Ishikawa (cell line): ENCODE measurements at regions not wholly inside any gene's neighbourhood (a gene's known extent, or its start where the extent isn't known, plus 50 kb on each side); places are given as distances from the start of the nearest gene placed in this dataset.

Experiments
- CEBPB ChIP-seq: IDR thresholded peaks from 2 replicates; pipeline ENCODE4 v1.6.1; 2012
- CREB1 ChIP-seq: IDR thresholded peaks from 2 replicates; pipeline ENCODE4 v1.6.1; 2012; ENCODE audit warnings: low read depth
- EGR1 ChIP-seq: IDR thresholded peaks from 2 replicates; pipeline ENCODE4 v1.6.1; 2012
- EP300 ChIP-seq: IDR thresholded peaks from 2 replicates; pipeline ENCODE4 v1.6.1; 2012; ENCODE audit warnings: borderline replicate concordance
- FOXM1 ChIP-seq: IDR thresholded peaks from 2 replicates; pipeline ENCODE4 v1.6.1; 2012; ENCODE audit warnings: low read depth, borderline replicate concordance
- MAX ChIP-seq: IDR thresholded peaks from 2 replicates; pipeline ENCODE4 v1.6.1; 2012
- NFIC ChIP-seq: IDR thresholded peaks from 2 replicates; pipeline ENCODE4 v1.6.1; 2012
- RAD21 ChIP-seq: IDR thresholded peaks from 2 replicates; pipeline ENCODE4 v1.6.1; 2012; ENCODE audit warnings: low read depth
- REST ChIP-seq: IDR thresholded peaks from 2 replicates; pipeline ENCODE4 v1.6.1; 2012; ENCODE audit warnings: low read depth, mild to moderate bottlenecking
- TAF1 ChIP-seq: IDR thresholded peaks from 2 replicates; pipeline ENCODE4 v1.6.1; 2012; ENCODE audit warnings: low read depth, mild to moderate bottlenecking
- TCF12 ChIP-seq: IDR thresholded peaks from 2 replicates; pipeline ENCODE4 v1.6.1; 2012; ENCODE audit warnings: low read depth
- TEAD4 ChIP-seq: IDR thresholded peaks from 2 replicates; pipeline ENCODE4 v1.6.1; 2012
- USF1 ChIP-seq: IDR thresholded peaks from 2 replicates; pipeline ENCODE4 v1.6.1; 2012
- YY1 ChIP-seq: IDR thresholded peaks from 2 replicates; pipeline ENCODE4 v1.6.1; 2012; ENCODE audit warnings: low read depth
- ZBTB7A ChIP-seq: IDR thresholded peaks from 2 replicates; pipeline ENCODE4 v1.6.1; 2012; ENCODE audit warnings: low read depth

GRCh38 chr10:123274306-123275135, 120.3 kb downstream of the BUB3 start:
- no peak for TF ChIP-seq FOXM1
- TF ChIP-seq USF1, result no peak
- TF ChIP-seq MAX, result no peak
- TF ChIP-seq REST, result no peak
- no peak for TF ChIP-seq TEAD4
- no peak for TF ChIP-seq YY1
- no peak for TF ChIP-seq TCF12
- TF ChIP-seq NFIC, result no peak
- no peak for TF ChIP-seq ZBTB7A
- no peak for TF ChIP-seq TAF1
- TF ChIP-seq EP300, result no peak

GRCh38 chr10:123275136-123275564, 120.9 kb downstream of the BUB3 start:
- TF ChIP-seq EP300, result no peak
- TF ChIP-seq YY1, result no peak
- TF ChIP-seq USF1, result no peak
- no peak for TF ChIP-seq CREB1
- no peak for TF ChIP-seq MAX
- TF ChIP-seq CEBPB, result no peak
- no peak for TF ChIP-seq TAF1
- no peak for TF ChIP-seq TEAD4
- no peak for TF ChIP-seq NFIC
- TF ChIP-seq RAD21, result no peak
- TF ChIP-seq EGR1, result no peak
- no peak for TF ChIP-seq FOXM1
- TF ChIP-seq TCF12, result no peak
- no peak for TF ChIP-seq ZBTB7A
- TF ChIP-seq REST, result no peak

GRCh38 chr10:123278445-123278844, 124.2 kb downstream of the BUB3 start:
- TF ChIP-seq CEBPB (no peak), TEAD4 (no peak), NFIC (no peak), MAX (no peak), FOXM1 (no peak), CREB1 (no peak), RAD21 (no peak), EP300 (no peak), TAF1 (no peak), EGR1 (no peak), REST (no peak), ZBTB7A (no peak), USF1 (no peak), YY1 (no peak), TCF12 (no peak)

GRCh38 chr10:123284022-123284421, 129.8 kb downstream of the BUB3 start:
- TF ChIP-seq FOXM1 (no peak), MAX (no peak), TAF1 (no peak), TEAD4 (no peak), EGR1 (no peak), REST (no peak), USF1 (no peak), CEBPB (no peak), YY1 (no peak), ZBTB7A (no peak), RAD21 (no peak)
